ENCODE measurements at regions not wholly inside any gene's neighbourhood (a gene's known extent, or its start where the extent isn't known, plus 50 kb on each side); places are given as distances from the start of the nearest gene placed in this dataset.

DNA sequence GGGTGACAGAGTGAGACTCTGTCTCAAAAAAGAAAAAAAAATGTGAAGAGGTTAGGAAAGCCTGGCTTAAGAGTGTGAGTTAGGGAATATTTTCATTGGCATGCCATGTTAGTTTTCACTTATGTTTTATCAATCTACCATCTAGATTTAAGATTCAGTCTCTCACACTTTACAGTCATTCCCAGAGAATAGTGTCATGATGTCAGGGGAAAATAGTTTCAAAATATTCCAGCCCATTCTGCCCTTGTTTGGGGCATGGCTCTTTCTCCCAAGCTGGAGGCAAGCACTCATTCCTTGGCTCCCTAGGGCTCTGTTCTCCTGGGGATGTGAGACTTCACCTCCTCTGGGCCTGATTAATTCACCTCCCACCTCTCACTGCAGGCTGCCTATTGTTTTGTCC is 331.5 kb downstream of the CXCL12 start:
- POLR2A ChIA-PET (ENCODE audit: low non-redundant PET): no interaction called here
- no peak for DNase-seq (ENCODE audit: low spot score)
- H3K27ac ChIP-seq: no peak overlapping the region
- TF ChIP-seq, protein P1, sequence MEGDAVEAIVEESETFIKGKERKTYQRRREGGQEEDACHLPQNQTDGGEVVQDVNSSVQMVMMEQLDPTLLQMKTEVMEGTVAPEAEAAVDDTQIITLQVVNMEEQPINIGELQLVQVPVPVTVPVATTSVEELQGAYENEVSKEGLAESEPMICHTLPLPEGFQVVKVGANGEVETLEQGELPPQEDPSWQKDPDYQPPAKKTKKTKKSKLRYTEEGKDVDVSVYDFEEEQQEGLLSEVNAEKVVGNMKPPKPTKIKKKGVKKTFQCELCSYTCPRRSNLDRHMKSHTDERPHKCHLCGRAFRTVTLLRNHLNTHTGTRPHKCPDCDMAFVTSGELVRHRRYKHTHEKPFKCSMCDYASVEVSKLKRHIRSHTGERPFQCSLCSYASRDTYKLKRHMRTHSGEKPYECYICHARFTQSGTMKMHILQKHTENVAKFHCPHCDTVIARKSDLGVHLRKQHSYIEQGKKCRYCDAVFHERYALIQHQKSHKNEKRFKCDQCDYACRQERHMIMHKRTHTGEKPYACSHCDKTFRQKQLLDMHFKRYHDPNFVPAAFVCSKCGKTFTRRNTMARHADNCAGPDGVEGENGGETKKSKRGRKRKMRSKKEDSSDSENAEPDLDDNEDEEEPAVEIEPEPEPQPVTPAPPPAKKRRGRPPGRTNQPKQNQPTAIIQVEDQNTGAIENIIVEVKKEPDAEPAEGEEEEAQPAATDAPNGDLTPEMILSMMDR (conservative IDR thresholded peaks at IDR 0.05; ENCODE audit: low read depth): no peak
- CTCF ChIA-PET: no interaction called here

GRCh38 chr10:44051584-44052385 is 333.1 kb downstream of the CXCL12 start:
- ChIA-PET CTCF (no interaction called here), POLR2A (ENCODE audit: low non-redundant PET) (no interaction called here)
- TF ChIP-seq, protein P1 (conservative IDR thresholded peaks at IDR 0.05; ENCODE audit: low read depth): no peak
- H3K27ac ChIP-seq: no peak overlapping the region
- peak; percentile 10 for DNase-seq (ENCODE audit: low spot score)

- ChIA-PET POLR2A (ENCODE audit: low non-redundant PET) (no interaction called here), CTCF (interaction anchor here (0.7 kb wide), 1 partner anchor 1403 kb away, joined by 4 read pairs; no protein-coding TSS in a partner anchor)
- DNase-seq (ENCODE audit: low spot score): no peak
- H3K27ac ChIP-seq: no peak overlapping the region
- TF ChIP-seq, protein P1 (conservative IDR thresholded peaks at IDR 0.05; ENCODE audit: low read depth): no peak
These were observed 333.8 kb downstream of the CXCL12 start for GRCh38 chr10:44051091-44051490.

GRCh38 chr10:44049301-44050015 is 335.4 kb downstream of the CXCL12 start:
- no peak for DNase-seq (ENCODE audit: low spot score)
- TF ChIP-seq, protein P1 (conservative IDR thresholded peaks at IDR 0.05; ENCODE audit: low read depth): no peak
- POLR2A ChIA-PET (ENCODE audit: low non-redundant PET): no interaction called here
- no peak overlapping the region for H3K27ac ChIP-seq
- CTCF ChIA-PET: no interaction called here

DNA sequence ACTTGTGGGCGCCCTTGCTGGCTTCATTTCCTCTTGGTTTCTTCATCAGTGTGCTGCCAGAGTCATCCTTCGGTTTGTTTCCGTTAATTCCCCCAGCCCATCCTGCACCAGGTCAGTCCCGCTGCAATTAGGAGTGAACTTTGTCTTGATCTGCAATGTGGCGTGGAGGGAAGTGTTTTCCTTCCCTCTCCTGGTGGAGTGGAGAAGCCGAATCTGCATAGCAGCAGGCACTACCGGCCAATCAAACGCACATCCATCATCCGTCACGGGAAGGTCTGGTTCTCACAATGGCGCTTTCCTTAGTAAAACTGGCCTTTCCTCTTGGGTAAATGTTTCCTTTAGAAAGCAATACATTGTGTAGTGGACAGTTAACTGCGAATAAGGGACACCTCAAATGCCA is 337.5 kb downstream of the CXCL12 start:
- ChIA-PET POLR2A (ENCODE audit: low non-redundant PET) (no interaction called here), CTCF (no interaction called here)
- TF ChIP-seq, protein P1 (conservative IDR thresholded peaks at IDR 0.05; ENCODE audit: low read depth): no peak
- no peak for DNase-seq (ENCODE audit: low spot score)
- no peak overlapping the region for H3K27ac ChIP-seq

DNA sequence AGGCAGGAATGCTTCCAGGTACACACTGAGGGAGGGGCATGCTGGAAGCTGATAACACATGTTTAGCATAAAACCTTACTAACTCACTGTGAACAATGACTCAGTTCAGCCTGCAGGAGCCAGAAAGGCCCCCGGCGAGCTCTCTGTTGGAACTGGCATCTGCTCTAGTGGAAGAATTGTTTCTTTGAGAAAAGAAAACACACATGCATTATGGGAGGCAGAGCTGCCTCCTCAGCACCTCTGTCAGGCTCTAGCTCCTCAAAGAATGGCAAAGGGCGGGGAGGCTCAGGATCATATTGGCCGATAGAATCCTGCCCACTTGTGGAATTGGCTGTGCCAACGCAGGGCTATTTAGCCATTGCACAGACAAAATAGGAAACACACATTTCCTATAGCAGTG is 338.3 kb downstream of the CXCL12 start:
- H3K27ac ChIP-seq: no peak overlapping the region
- peak; percentile 11 for DNase-seq (ENCODE audit: low spot score)
- POLR2A ChIA-PET (ENCODE audit: low non-redundant PET): no interaction called here
- CTCF ChIA-PET: interaction anchor here (0.7 kb wide), 1 partner anchor 252 kb away, joined by 3 read pairs; no protein-coding TSS in a partner anchor
- TF ChIP-seq, protein P1 (conservative IDR thresholded peaks at IDR 0.05; ENCODE audit: low read depth): no peak
